Endothelial cell of umbilical vein (primary cell): ENCODE measurements at regions not wholly inside any gene's neighbourhood (a gene's known extent, or its start where the extent isn't known, plus 50 kb on each side); places are given as distances from the start of the nearest gene placed in this dataset.

Experiments
- BruUV-seq: library from RNA; stranded (reverse); fragments of 400-500 nt; replicated peaks from 2 replicates; lab custom pipeline; 2021; lab: Mats Ljungman, UMichigan
- CTCF ChIA-PET: fragments of 300-600, 350-600 bp; sonication (Branson Sonifier 250); formaldehyde crosslinking; loops from one replicate; lab custom pipeline; 2021; ENCODE audit warnings: antibody characterized with exemption, inconsistent platforms; lab: Charles Lee
- POLR2A ChIA-PET: fragments of 300-600, 350-600 bp; sonication (Branson Sonifier 250); formaldehyde crosslinking; loops from one replicate; lab custom pipeline; 2021; ENCODE audit warnings: antibody characterized with exemption, inconsistent platforms; lab: Charles Lee
- DNase-seq: peaks from one replicate; pipeline ENCODE4 v3.0.0-alpha.2; 2011; ENCODE audit warnings: low read depth, low spot score
- FAIRE-seq: peaks from 2 replicates; lab custom pipeline; 2011; peaks lifted over from hg19 to GRCh38; lab: Jason Lieb, UNC
- H2AFZ ChIP-seq: 2 replicates; pipeline ENCODE4 v1.6.0; 2012; ENCODE audit warnings: low read depth, low read length, control low read depth, inconsistent platforms
- H3K27ac ChIP-seq: 2 replicates; pipeline ENCODE4 v1.5.1; 2011; ENCODE audit warnings: low read depth, mild to moderate bottlenecking, control low read depth, low read length, moderate library complexity; ENCODE audit not compliant: insufficient read depth
- H3K27me3 ChIP-seq, 2 experiments: 2 replicates each; pipeline versions ENCODE4 v1.6.0 to v1.6.1; 2011; ENCODE audit warnings: low read length in 2 of 2, mixed read lengths in 1 of 2; ENCODE audit not compliant: control insufficient read depth in 2 of 2, insufficient read depth in 2 of 2
- H3K36me3 ChIP-seq, 2 experiments: 2 replicates in 1 of 2; 3 replicates in 1 of 2; pipeline ENCODE4 v1.5.1; 2011; ENCODE audit warnings: low read length in 2 of 2, mild to moderate bottlenecking in 1 of 2, moderate library complexity in 1 of 2; ENCODE audit not compliant: control insufficient read depth in 2 of 2, insufficient read depth in 2 of 2; ENCODE audit errors: extremely low read depth in 1 of 2
- H3K4me1 ChIP-seq: 3 replicates; pipeline ENCODE4 v1.5.1; 2011; ENCODE audit warnings: mild to moderate bottlenecking, low read length; ENCODE audit not compliant: control insufficient read depth, insufficient read depth; ENCODE audit errors: extremely low read depth
- H3K4me2 ChIP-seq: 2 replicates; pipeline ENCODE4 v1.6.1; 2011; ENCODE audit warnings: low read length, control low read depth, mixed read lengths; ENCODE audit not compliant: insufficient read depth
- H3K4me3 ChIP-seq, 3 experiments: fragments of 200-600 bp in 1 of 3; sonication (generic), shearing (Covaris generic) in 1 of 3; replicated peaks in 1 of 3; 2 replicates each; pipeline ENCODE4 v1.5.1; 2011 to 2016; ENCODE audit warnings: control low read depth in 3 of 3, low read length in 3 of 3, mild to moderate bottlenecking in 2 of 3, inconsistent platforms in 1 of 3, low read depth in 1 of 3, moderate library complexity in 1 of 3; ENCODE audit not compliant: insufficient read depth in 1 of 3
- H3K79me2 ChIP-seq: 2 replicates; pipeline ENCODE4 v1.6.0; 2012; ENCODE audit warnings: low read length, inconsistent platforms; ENCODE audit not compliant: control insufficient read depth, insufficient read depth
- H3K9ac ChIP-seq: replicated peaks from 2 replicates; pipeline ENCODE3; 2011; ENCODE audit warnings: low read length, control low read depth; ENCODE audit not compliant: insufficient read depth; ENCODE audit errors: extremely low read depth
- H3K9me1 ChIP-seq: replicated peaks from 3 replicates; pipeline ENCODE4 v1.6.0; 2011; ENCODE audit warnings: mild to moderate bottlenecking, low read length; ENCODE audit not compliant: control insufficient read depth, insufficient read depth; ENCODE audit errors: extremely low read depth
- H3K9me3 ChIP-seq: replicated peaks from 2 replicates; pipeline ENCODE4 v1.5.1; 2012; ENCODE audit warnings: low read length, inconsistent platforms; ENCODE audit not compliant: control insufficient read depth, insufficient read depth
- H4K20me1 ChIP-seq: replicated peaks from 2 replicates; pipeline ENCODE3; 2011; ENCODE audit warnings: mild to moderate bottlenecking, low read length; ENCODE audit not compliant: control insufficient read depth, insufficient read depth; ENCODE audit errors: extremely low read depth
- CTCF ChIP-seq, 2 donors: IDR thresholded peaks; 1 replicate in 1 of 2; 2 replicates in 1 of 2; pipeline ENCODE4 v1.5.1; 2011; ENCODE audit warnings: low read length in 2 of 2, mild to moderate bottlenecking in 2 of 2, moderate library complexity in 2 of 2, control low read depth in 1 of 2, inconsistent platforms in 1 of 2, low read depth in 1 of 2; ENCODE audit not compliant: insufficient read depth in 1 of 2; ENCODE audit errors: extremely low read depth in 1 of 2
- EZH2 ChIP-seq: IDR thresholded peaks from 2 replicates; pipeline ENCODE4 v1.6.1; 2012; ENCODE audit warnings: borderline replicate concordance, low read depth, mild to moderate bottlenecking, moderate library complexity, low read length, inconsistent platforms; ENCODE audit not compliant: severe bottlenecking
- GATA2 ChIP-seq: IDR thresholded peaks from 2 replicates; pipeline ENCODE4 v1.7.0; 2011; ENCODE audit warnings: low read depth, mild to moderate bottlenecking, moderate library complexity, mixed read lengths, low read length; ENCODE audit not compliant: insufficient read length, insufficient read depth
- JUN ChIP-seq: IDR thresholded peaks from 2 replicates; pipeline ENCODE4 v1.6.1; 2011; ENCODE audit warnings: borderline replicate concordance, low read depth; ENCODE audit not compliant: insufficient read length, insufficient read depth
- MAX ChIP-seq: IDR thresholded peaks from 2 replicates; pipeline ENCODE4 v1.6.1; 2011; ENCODE audit not compliant: insufficient read depth, insufficient read length
- MYC ChIP-seq: IDR thresholded peaks from one replicate; pipeline ENCODE4 v1.6.1; 2011; ENCODE audit warnings: mild to moderate bottlenecking, low read depth, low read length
- POLR2AphosphoS5 ChIP-seq: IDR thresholded peaks from 2 replicates; pipeline ENCODE4 v1.6.1; 2012; ENCODE audit warnings: low read depth, mild to moderate bottlenecking, control low read depth, low read length, moderate library complexity; ENCODE audit not compliant: insufficient read depth
- dilution Hi-C: fragments of 300-500 bp; cut with MboI; formaldehyde crosslinking; loops from one replicate; pipeline ENCODE4 v1.15.0; 2019; ENCODE audit warnings: low sequenced_read_pairs; ENCODE audit not compliant: extremely low pct_ligation_motif_present
- intact Hi-C: fragments of 100-400 bp; cut with micrococcal nuclease; formaldehyde crosslinking; loops from one replicate; pipeline ENCODE4 v1.10.0; 2022

GRCh38 chr19:20320191-20320590 is 153.2 kb downstream of the ZNF486 start:
- no peaks in the 10 kb centered on the region for H3K27me3 ChIP-seq
- H3K4me2 ChIP-seq: no peak overlapping the region
- intact Hi-C loops: no loop called here
- H3K79me2 ChIP-seq: no peaks in the 10 kb centered on the region
- ChIA-PET CTCF (no interaction called here), POLR2A (no interaction called here)
- no peak overlapping the region for H2AFZ ChIP-seq
- H4K20me1 ChIP-seq: no peaks in the 10 kb centered on the region
- no peaks in the 10 kb centered on the region for H3K4me1 ChIP-seq
- H3K9ac ChIP-seq: no peak overlapping the region
- H3K4me3 ChIP-seq: no peak overlapping the region
- no peak overlapping the region for H3K27ac ChIP-seq
- no peaks in the 10 kb centered on the region for H3K36me3 ChIP-seq
- FAIRE-seq: no peak
- no peak for TF ChIP-seq CTCF (IDR thresholded peaks at IDR 0.05; ENCODE audit: extremely low read depth in 1 of 2, insufficient read depth in 1 of 2, low read depth in 1 of 2, low read length in 2 of 2)
- TF ChIP-seq JUN: no peak
- no peak for TF ChIP-seq GATA2
- no peak for TF ChIP-seq EZH2
- TF ChIP-seq POLR2AphosphoS5: no peak
- TF ChIP-seq MAX: no peak
- no peak for TF ChIP-seq MYC
- no TSS peak for BruUV-seq
- no peak for DNase-seq
- H3K9me1 ChIP-seq: no peaks in the 10 kb centered on the region
- peaks cover 2% of the 10 kb centered on the region for H3K9me3 ChIP-seq
- dilution Hi-C loops: no loop called here
